Activated gamma-delta T cell treated with anti-CD3 and anti-CD28 coated beads, Interleukin-2, amount 50 U/mL, for 16 hours (primary cell): ENCODE measurements at regions not wholly inside any gene's neighbourhood (a gene's known extent, or its start where the extent isn't known, plus 50 kb on each side); places are given as distances from the start of the nearest gene placed in this dataset.

Source experiments
- DNase-seq: peaks from one replicate; pipeline ENCODE4 v3.0.0-alpha.2; 2020; ENCODE audit warnings: low read depth

DNA sequence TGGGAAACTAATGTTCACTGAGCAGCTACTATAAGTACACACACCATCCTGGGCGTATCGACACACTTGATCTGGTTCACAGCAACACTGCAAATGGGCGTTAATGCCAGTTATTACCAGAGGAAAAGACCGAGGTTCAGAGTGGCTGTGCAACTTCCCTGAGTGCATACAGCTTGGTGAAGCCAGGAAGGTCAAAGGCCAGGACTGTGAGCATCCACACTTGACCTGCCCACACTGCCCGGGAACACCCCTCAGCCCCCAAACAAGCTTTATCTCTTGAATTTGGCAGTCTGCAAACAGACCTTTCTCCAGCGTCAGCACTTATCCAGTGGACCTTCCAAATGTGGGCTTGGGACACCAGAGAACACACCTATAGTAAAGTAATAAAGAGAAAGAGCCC, 312.6 kb downstream of the BCL11B start:
- no peak for DNase-seq

DNA sequence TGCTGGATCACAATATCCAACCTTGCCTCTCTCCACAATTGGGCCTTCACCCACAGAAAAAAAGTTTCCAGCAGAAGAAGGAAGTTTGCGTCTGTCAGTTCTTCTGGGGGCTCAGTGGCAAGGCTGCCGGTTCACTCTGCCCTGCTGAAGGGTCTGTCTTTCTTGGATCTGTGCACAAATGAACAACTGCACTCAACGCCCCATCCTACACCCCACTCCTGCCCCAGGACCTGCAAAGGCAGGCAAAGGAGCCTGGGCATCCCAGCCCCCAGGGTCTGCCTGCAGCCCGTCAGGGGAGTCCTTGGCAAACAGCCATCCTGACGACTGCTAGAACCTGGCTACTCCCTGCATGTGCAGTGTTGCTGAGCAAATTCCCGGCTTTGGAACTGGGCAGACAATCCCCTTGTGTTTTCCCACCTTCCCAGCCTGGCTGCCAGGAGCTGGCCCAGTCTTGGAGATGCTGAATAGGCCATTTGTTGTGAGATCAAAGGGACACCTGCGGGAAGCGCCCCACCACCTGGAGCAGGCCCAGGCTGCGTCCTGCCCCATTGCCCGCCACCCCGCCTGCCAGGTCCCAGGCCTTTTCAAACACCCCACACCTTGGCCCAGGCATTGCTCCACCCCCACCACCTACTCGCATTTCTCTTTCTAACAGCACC, 311.9 kb downstream of the BCL11B start:
- no peak for DNase-seq

GRCh38 chr14:98960617-98961013, 311.4 kb downstream of the BCL11B start:
- DNase-seq, result no peak

DNA sequence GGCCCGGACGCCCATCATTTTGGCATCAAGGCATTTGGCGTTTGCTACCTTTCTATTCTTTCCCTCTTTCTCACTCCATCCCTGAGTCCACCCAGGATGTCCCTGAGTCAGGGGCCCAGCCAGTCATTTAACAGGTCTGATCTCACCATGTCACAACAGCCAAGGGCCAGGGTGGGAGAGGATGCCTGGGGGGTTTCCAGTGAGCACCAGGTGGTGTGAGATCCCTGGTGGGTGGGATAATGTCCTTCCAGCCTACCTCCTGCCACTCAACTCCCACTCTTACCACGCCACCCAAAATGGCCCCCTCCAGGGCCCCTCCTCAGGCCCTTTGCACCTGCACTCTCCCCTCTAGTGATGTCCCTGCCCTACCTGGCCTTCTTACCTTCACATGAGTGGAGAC, 310.8 kb downstream of the BCL11B start:
- no peak for DNase-seq

GRCh38 chr14:98962118-98962517, 309.9 kb downstream of the BCL11B start:
- DNase-seq, result no peak

- no peak for DNase-seq
These were observed 308.4 kb downstream of the BCL11B start for GRCh38 chr14:98963610-98964009.

DNA sequence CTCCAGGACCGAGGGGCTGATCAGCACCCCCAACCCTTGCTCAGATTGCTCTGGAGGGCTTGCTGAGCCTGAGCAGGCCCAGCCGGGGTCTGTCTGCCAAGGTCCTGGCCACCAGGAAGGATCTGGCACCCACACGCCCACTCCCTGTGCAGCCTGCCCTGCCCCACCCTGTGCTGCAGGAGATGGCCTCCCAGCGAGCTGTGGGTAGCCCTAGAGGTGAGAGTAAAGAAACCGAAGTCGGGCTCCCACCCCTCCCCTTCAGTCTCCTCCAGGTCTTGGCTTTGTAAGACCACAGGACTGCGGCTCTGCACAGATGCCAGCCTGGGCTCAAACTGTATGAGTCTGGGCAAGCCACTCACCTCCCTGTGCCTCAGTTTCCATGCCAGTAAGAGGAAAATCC, 307.8 kb downstream of the BCL11B start:
- DNase-seq, result no peak

GRCh38 chr14:98965076-98965475, 306.9 kb downstream of the BCL11B start:
- no peak for DNase-seq

DNA sequence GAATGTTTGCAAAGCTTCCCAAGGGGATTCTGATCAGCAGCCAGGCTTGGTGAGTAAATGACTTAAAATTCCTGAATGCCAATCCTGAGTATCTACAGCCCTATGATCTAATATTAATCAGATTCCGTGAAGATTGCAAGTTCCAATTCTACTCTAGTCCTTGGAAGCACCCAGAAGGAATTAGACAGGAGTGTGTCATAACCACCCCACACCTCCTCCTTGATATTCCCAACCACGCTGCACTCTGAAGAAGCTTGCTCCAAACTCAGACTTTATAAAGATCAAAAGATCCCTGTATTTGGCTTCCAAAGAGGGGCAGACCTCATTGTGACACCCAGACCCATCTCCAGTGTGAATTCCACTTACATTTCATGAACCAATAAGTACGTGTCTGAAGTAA, 306.0 kb downstream of the BCL11B start:
- no peak for DNase-seq

DNA sequence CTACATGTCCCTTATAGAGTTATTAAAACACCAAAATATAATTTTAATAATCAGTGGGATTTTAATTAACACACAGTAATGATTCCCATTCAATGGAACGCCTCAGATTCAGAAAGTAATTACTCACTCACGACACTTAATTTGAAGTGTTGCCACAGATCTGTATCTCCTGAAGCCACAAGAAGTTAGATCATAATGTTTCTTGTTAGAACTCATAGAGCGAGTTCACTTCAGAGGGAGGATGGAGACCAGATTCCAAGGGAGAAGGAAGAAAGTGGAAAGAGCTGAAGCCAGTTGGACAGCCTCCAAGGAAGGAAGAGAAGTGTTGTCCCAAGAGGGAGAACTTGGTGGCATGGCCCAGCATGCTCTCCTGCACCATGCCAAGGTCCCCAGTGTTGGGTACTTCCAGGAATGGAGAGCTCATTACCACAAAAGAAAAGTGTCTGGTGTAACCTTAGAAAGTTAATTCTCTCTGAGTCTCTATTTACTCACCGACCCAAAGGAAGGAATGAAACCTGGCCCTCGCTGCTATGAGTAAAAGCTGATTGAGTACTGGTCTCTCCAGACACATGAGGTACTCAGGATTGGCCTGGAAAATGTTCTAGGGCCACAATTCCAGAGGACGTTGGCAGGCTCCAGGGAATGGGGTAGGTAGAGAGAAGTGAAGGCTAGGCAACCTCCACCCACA, 305.4 kb downstream of the BCL11B start:
- DNase-seq, result no peak

GRCh38 chr14:98974113-98974512, 297.9 kb downstream of the BCL11B start:
- DNase-seq, result no peak

DNA sequence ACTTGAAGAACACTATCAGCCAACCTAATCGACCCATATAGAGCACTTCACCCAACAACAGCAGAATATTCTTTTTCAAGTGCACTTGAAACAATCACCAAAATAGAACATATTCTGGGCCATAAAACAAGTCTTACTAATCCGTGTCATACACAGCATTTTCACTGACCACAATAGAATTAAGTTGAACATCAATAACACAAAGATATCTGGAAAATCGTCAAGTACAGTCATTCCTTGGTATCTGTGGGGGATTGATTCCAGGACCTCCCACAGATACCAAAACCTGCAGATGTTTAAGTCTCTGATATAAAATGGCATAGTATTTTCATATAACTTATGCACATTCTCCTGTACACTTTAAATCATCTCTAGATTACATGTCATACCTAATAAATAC, 295.7 kb downstream of the BCL11B start:
- DNase-seq, result no peak

DNA sequence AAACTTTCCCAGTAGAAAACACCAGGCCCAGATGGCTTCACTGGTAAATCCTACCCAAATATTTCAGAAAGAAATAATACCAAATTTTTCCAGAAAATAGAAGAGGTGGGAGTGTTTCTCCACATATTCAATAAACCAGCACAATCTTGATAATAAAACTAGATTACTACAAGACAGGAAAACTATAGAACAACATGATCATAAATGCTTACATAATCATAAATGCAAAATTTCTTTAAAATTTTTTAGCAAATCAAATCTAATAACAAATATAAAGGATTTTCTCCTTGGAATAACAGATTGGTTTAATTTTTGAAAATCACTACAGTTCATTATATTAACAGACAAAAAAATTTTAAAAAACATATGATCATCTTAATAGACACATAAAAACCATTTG, 294.5 kb downstream of the BCL11B start:
- DNase-seq, result no peak

DNA sequence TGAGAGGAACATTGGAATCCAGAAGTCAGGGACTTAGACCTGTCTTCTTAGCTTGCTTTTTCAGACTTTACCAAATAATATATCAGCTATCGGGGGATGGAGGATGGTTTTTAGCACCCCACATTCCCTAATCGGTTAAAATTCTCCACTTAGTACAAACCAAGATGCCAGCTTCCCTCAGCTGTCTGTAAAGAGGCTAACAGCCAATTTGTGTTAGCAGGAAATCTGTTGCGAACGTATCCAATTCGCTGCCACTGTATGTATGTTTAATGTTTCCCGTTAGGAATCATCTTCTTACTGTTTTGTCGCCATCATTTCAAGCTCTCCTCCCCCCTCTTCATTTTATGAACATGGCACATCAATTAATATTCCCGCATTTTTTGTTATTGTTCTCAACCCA, 289.0 kb downstream of the BCL11B start:
- no peak for DNase-seq

DNA sequence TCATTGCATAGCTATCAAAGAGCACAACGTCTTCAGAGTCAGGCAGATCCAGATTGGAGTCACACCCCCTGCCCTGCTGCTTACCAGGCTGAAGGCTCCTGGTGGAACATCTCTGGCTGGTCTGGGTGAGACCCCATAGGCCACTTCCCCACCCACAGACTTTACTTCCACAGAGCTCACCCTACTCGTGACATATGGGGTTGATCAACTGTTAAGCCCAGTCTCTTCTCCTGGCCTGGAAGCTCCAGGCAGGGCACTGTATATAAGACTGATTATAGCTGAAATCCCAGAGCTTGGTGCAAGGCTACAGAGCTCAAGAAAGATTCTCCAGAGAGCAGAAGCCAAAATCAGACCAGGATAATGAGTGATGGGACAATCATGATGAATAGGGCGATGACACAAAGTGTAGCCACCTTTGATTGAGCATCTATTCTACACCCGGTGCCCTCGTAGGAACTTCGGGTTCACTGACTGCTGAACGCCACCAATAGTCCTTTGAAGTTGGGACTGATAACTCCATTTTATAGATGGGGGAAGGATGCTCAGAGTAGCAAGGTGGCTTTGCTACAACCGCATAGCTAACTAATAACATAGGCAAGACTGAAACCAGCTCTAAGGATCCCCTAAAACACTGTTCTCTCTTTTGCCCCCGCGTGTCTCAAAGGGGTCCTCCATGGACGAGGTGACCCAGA, 287.8 kb downstream of the BCL11B start:
- no peak for DNase-seq

- DNase-seq, result peak; percentile 47
These were observed 287.3 kb downstream of the BCL11B start for GRCh38 chr14:98984719-98985041.

- no peak for DNase-seq
These were observed 278.2 kb downstream of the BCL11B start for GRCh38 chr14:98993818-98994217.

GRCh38 chr14:98994561-98994960, 277.4 kb downstream of the BCL11B start:
- DNase-seq, result no peak

- DNase-seq, result no peak
These were observed 274.3 kb downstream of the BCL11B start for GRCh38 chr14:98997526-98998205.

DNA sequence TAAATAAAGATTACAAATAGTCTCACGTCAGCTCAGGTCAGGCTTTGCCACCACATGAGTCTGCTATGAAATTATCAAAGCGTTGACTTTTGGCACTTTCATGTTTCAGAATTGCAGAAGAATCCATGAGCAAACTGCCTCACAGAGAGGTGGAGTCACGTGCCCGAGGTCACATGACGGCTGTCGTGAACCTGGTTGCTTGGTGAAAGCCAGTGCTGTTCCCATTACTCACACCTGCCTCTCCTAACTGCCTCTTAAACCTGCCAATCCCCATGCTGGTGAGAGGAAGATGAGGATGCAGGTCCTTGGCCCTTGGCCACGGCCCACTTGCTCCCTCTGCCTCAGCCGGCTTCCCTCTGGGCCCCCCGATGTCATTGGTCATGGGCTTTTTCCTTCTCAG, 272.7 kb downstream of the BCL11B start:
- no peak for DNase-seq

DNA sequence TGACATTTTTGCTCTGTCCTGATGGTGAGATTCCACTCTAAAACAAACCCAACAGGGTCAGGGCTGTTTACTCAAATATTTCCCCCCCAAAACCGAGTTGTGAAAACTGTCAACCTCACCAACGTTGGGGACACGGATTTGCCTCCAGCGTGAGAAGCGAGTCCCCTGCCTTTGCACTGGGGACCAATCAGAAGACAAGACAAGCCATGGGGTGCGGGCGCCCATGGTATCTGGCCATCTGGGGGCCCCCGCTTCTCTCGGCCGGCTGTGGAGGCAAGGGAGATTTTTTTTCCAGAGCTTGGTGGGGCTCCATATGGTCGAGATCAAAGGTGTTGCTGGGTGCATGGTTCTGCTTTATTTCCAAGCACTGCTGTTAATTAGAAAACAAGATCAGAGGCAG, 272.1 kb downstream of the BCL11B start:
- DNase-seq, result no peak

DNA sequence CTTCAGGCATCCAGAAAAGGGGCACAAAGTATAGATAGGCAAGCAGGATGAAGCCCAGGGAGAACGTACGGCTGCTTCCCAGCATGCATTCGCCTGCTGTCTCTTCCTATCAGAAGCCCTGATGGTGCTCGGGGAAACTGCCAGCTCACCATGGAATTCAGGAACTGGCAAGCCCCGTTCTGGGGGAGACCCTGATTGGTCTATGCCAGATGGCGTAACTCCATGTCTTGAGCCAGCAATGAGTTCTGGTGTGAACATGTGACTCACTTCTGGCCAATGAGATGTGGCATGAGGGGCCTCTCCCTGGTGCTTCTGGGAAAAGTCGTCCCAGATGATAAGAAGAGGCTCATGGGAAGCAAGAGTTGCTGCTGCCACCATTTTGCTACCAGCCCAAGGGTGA, 270.8 kb downstream of the BCL11B start:
- no peak for DNase-seq

GRCh38 chr14:99003646-99004045, 268.4 kb downstream of the BCL11B start:
- no peak for DNase-seq
